HTR-8/SVneo (cell line): ENCODE measurements at regions not wholly inside any gene's neighbourhood (a gene's known extent, or its start where the extent isn't known, plus 50 kb on each side); places are given as distances from the start of the nearest gene placed in this dataset.

Experiments used
- DNase-seq: peaks from one replicate; pipeline ENCODE4 v3.0.0; 2011; ENCODE audit warnings: low spot score, mixed read lengths; ENCODE audit not compliant: insufficient read length
- FAIRE-seq: peaks from 2 replicates; lab custom pipeline; 2011; peaks lifted over from hg19 to GRCh38; lab: Jason Lieb, UNC

- FAIRE-seq (no peak), DNase-seq (no peak)
Measured at GRCh38 chr4:163846008-163846407, 351.5 kb downstream of the TMA16 start.

DNA sequence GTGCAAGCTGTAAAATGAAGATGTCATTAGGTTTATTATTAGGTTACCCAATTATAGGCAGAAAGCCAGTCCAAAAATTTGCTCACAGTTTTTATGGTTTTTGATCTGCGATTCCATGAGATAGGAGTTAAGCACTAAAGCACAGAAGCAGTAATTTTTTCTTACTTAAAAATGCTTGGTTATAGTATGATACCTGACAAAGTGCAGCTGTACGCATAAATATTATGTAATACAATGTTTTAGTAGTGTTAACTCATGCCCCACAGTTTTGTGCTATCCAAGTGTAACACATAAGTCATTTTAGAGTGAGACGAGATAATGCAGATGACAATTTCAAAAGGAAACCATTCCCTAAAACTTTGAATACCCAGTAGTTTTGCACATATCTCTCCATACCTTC lies 357.8 kb downstream of the TMA16 start:
- FAIRE-seq (no peak), DNase-seq (no peak)

GRCh38 chr4:163857903-163858302 lies 363.4 kb downstream of the TMA16 start:
- no peak for FAIRE-seq
- no peak for DNase-seq

DNA sequence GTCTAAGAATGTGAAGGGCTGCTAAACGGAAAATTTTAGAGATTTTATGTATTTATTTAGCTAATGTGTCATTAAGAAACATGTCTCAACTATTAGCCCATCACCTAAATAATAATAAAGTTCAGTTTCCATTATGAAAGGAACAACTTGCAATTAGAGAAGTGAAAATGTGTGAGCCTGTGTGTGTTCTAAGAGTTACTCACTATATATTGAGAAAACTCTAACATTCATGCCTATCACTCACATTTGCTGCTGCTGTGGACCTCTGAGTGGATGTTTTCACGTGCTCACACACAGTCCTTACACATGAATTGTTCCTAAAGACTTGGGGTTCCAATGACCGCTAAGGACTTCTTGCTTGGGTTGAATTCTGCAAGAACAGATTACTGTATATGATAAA lies 364.0 kb downstream of the TMA16 start:
- DNase-seq, result no peak
- FAIRE-seq, result no peak

GRCh38 chr4:163863082-163863481 lies 368.6 kb downstream of the TMA16 start:
- FAIRE-seq (no peak), DNase-seq (no peak)

- no peak for DNase-seq
- no peak for FAIRE-seq
Measured at GRCh38 chr4:163865010-163865409, 370.5 kb downstream of the TMA16 start.

- DNase-seq (no peak), FAIRE-seq (no peak)
Measured at GRCh38 chr4:163866728-163867315, 372.3 kb downstream of the TMA16 start.

- DNase-seq (no peak), FAIRE-seq (no peak)
Measured at GRCh38 chr4:163868445-163868844, 374.0 kb downstream of the TMA16 start.

- FAIRE-seq, result no peak
- no peak for DNase-seq
Measured at GRCh38 chr4:163871078-163871477, 376.6 kb downstream of the TMA16 start.

DNA sequence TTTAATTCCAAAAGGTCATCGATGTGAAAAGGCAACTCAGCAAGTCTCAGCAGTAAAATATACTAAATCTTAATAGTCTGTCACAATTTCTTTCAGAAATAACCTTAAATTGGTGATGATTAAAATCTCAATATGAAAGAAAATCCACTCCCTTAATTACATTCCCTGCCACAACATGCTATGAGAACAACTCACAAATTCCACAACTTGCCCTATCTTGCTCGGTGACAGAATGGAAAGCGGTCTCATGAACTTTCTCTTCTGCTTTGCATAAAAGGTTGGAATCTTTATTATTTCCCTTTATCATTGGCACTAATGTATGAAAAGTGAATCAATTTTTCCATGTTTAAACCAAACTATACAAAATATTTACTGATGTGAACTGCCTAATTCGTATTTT lies 380.8 kb downstream of the TMA16 start:
- DNase-seq (no peak), FAIRE-seq (no peak)

GRCh38 chr4:163878336-163879121 lies 384.0 kb downstream of the TMA16 start:
- no peak for FAIRE-seq
- no peak for DNase-seq

GRCh38 chr4:163892417-163892816 lies 397.9 kb downstream of the TMA16 start:
- no peak for DNase-seq
- FAIRE-seq, result no peak

GRCh38 chr4:163895378-163896005 lies 401.0 kb downstream of the TMA16 start:
- FAIRE-seq, result no peak
- no peak for DNase-seq

GRCh38 chr4:163901319-163901718 lies 406.8 kb downstream of the TMA16 start:
- no peak for DNase-seq
- FAIRE-seq, result no peak

GRCh38 chr4:163902417-163902816 lies 407.9 kb downstream of the TMA16 start:
- FAIRE-seq (no peak), DNase-seq (no peak)

DNA sequence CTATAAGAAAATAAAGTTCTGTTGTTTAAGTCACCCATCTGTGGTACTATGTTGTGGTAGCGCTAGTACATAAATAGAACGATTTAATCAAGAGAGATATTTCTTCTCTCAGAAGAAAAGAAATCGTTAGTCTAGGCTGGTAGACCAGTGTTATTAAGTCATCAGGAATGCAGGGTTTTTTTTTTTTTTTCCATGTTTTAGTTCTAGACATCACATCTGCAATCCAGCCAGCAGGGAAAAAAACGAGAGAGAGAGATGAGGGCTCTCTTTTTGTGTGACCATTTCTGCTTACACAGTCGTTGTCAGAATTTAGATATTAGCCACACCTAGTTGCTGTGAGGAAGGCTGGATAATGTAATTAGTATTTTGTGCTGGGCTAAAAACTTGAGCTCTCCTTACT lies 417.4 kb downstream of the TMA16 start:
- FAIRE-seq (no peak), DNase-seq (no peak)

DNA sequence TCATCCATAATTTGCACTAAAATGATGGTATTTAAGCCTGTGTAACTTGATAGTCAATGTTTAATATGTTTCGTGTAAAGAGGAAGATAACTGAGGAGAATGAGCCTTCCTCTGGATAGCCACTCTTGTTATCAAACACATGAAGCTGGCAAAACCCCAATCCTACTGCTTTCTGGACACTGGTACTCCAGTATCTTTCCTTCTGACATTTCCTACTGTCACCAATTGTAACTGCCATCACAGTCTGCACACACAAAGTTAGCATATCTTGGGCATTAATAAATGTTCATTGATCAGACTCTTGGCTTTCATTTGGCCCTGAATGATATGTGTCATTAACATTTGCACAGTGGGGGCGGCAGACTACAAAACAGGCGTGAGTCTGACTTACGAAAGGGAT lies 419.1 kb downstream of the TMA16 start:
- FAIRE-seq, result no peak
- no peak for DNase-seq

DNA sequence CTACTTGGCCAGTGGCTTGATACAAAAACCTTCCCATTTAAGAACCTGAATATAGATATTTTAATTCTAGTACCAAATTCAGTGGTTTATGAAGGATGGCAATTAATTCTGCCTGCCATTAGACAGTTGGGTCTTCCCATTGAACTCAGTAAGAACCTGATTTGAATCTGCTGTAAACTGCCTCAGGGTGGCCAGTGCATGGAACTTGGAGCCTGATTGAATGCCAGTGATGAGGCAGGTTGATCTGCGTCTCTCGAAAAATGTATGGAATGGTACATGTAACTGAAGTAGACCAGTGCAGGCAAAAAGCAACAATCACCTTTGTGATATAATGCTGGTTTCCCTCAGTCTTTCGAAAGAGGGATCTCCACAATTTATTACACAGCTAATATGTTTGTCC lies 421.4 kb downstream of the TMA16 start:
- no peak for FAIRE-seq
- no peak for DNase-seq

DNA sequence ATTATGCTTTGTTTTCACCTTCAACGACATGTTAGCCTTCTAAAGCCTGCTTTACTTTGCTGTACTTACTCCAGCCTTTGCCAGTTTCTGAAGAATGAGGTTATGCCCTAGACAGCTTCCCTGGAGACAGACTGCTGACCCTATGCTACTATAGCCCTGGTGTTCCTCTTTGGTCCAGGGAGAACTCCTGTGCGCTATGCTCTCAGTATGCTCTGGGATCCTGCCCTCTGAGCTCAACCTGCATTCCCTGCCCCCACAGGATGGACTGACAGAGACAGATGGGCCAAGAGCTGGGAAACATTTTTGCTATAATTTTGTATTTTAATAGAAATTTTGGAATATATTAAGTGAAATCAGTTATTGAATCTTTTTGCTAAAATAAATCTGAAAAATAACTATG lies 425.9 kb downstream of the TMA16 start:
- FAIRE-seq, result no peak
- no peak for DNase-seq

GRCh38 chr4:163922302-163922701 lies 427.8 kb downstream of the TMA16 start:
- DNase-seq, result no peak
- no peak for FAIRE-seq

GRCh38 chr4:163923092-163923491 lies 428.6 kb downstream of the TMA16 start:
- DNase-seq (no peak), FAIRE-seq (no peak)

DNA sequence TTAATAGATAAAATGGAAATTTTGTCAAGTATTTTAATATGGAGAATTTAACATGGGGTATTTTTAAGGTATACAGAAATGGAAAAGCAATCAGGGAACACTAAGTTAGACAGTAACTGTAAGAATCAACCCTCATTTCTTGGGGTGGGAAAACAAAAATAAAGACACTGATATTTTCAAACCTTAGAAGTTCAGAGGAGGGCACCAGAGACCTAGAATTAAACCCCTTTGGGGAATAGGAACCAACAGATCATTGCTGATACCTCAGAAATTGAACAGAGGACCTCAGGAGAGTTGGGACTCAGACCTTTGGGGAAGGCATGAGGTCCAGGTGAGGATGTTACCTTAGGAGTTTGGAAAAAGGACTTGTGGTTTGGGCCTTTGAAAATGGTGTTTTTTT lies 435.6 kb downstream of the TMA16 start:
- no peak for DNase-seq
- no peak for FAIRE-seq
